ENCODE measurements at regions not wholly inside any gene's neighbourhood (a gene's known extent, or its start where the extent isn't known, plus 50 kb on each side); places are given as distances from the start of the nearest gene placed in this dataset.

GRCh38 chr22:27412866-27413445, 388.6 kb downstream of the MN1 start:
- Histone ChIP-seq H3K4me1 (ENCODE audit: control insufficient read depth, insufficient read depth, low read length) (peaks cover 12% of the 10 kb centered on the region), H3K27me3 (ENCODE audit: control insufficient read depth, insufficient read depth, low read length) (peaks cover 35% of the 10 kb centered on the region), H3K36me3 (ENCODE audit: control insufficient read depth, insufficient read depth, low read length) (no peaks in the 10 kb centered on the region), H3K4me3 (ENCODE audit: low read length) (no peak overlapping the region), H3K27ac (ENCODE audit: low read length) (no peak overlapping the region), H3K9me3 (replicated peaks; ENCODE audit: control insufficient read depth, low read depth, low read length) (no peaks in the 10 kb centered on the region)
- 82% methylated on average over 3 of the region's 7 CpGs for WGBS (ENCODE audit: insufficient coverage)
- DNase-seq: no peak

DNA sequence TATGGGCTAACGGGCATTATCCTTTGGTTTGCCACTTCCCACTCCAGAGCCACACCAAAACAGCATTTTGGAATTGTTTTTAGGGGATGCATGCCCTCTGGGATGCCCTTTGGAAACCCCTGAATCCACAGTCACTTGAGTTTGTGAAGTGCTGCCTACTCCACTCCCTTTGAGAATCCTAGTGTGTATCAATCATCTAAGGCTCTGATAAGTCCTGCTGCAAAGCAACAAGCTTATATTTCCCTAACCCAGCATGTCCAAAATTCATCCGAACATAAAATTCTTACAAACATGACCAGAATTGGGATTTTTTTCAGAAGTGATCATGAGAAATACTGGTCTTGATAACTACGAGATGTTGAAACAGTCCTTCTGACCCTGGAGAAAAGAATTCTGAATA, 387.9 kb downstream of the MN1 start:
- H3K36me3 ChIP-seq (ENCODE audit: control insufficient read depth, insufficient read depth, low read length): no peaks in the 10 kb centered on the region
- H3K4me1 ChIP-seq (ENCODE audit: control insufficient read depth, insufficient read depth, low read length): peaks cover 12% of the 10 kb centered on the region
- peaks cover 36% of the 10 kb centered on the region for H3K27me3 ChIP-seq (ENCODE audit: control insufficient read depth, insufficient read depth, low read length)
- H3K27ac ChIP-seq (ENCODE audit: low read length): no peak overlapping the region
- H3K4me3 ChIP-seq (ENCODE audit: low read length): no peak overlapping the region
- no peaks in the 10 kb centered on the region for H3K9me3 ChIP-seq (replicated peaks; ENCODE audit: control insufficient read depth, low read depth, low read length)
- WGBS (ENCODE audit: insufficient coverage): 14% methylated on average over 1 of the region's 3 CpGs
- no peak for DNase-seq

DNA sequence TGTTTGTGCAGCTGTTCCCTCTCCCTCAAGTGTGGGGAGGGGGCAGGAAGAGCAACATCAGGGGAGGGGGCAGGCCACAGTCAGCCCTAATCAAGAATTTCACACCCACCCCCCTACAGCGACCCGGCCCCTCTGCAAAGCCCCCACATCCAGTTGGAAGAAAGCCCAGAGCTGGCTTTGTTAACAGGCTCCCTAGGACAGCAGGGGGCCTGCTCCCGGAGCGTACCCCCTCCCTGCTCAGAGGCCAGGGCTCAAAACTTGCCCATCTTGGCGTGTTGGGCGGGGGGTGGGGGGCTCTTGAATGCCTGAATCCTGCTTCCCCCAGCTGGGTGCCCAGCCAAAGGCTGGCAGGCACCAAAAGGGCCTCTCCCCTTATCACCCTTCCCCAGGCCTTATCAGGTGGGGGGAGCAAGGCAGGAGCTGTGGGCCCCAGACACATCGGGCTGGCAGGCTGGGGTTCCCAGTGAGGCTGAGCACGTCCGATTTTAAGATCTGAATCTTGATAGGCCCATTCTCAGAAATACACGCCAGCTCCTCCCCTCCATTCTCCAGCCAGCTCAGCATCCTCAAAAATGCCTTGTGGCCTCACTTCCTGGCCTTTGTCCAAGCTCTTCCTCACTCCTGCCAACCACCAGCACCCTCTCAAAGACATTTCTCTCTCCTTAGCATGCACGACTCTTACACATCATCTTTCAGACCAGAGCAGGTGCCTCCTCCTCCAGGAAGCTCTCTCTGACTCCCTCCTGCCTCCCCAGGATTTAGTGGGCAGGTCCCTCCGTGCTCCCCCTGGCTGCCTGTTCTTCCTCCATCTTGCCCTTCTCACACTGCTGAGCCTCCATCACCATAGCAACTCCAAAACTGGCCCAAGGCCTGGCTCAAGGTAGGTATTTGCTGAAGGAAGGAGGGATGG, 384.8 kb downstream of the MN1 start:
- no peak overlapping the region for H3K27ac ChIP-seq (ENCODE audit: low read length)
- no peaks in the 10 kb centered on the region for H3K9me3 ChIP-seq (replicated peaks; ENCODE audit: control insufficient read depth, low read depth, low read length)
- WGBS (ENCODE audit: insufficient coverage): 24% methylated on average over 5 of the region's 12 CpGs
- H3K27me3 ChIP-seq (ENCODE audit: control insufficient read depth, insufficient read depth, low read length): peaks cover 38% of the 10 kb centered on the region
- H3K4me3 ChIP-seq (ENCODE audit: low read length): no peak overlapping the region
- DNase-seq: no peak
- peaks cover 28% of the 10 kb centered on the region for H3K4me1 ChIP-seq (ENCODE audit: control insufficient read depth, insufficient read depth, low read length)
- H3K36me3 ChIP-seq (ENCODE audit: control insufficient read depth, insufficient read depth, low read length): no peaks in the 10 kb centered on the region

GRCh38 chr22:27417421-27417814, 384.1 kb downstream of the MN1 start:
- peaks cover 39% of the 10 kb centered on the region for H3K27me3 ChIP-seq (ENCODE audit: control insufficient read depth, insufficient read depth, low read length)
- no peaks in the 10 kb centered on the region for H3K9me3 ChIP-seq (replicated peaks; ENCODE audit: control insufficient read depth, low read depth, low read length)
- 20% methylated on average over 1 of the region's 5 CpGs for WGBS (ENCODE audit: insufficient coverage)
- no peak overlapping the region for H3K27ac ChIP-seq (ENCODE audit: low read length)
- no peaks in the 10 kb centered on the region for H3K36me3 ChIP-seq (ENCODE audit: control insufficient read depth, insufficient read depth, low read length)
- no peak for DNase-seq
- no peak overlapping the region for H3K4me3 ChIP-seq (ENCODE audit: low read length)
- peaks cover 28% of the 10 kb centered on the region for H3K4me1 ChIP-seq (ENCODE audit: control insufficient read depth, insufficient read depth, low read length)

GRCh38 chr22:27418261-27418660, 383.3 kb downstream of the MN1 start:
- H3K4me3 ChIP-seq (ENCODE audit: low read length): no peak overlapping the region
- peaks cover 28% of the 10 kb centered on the region for H3K4me1 ChIP-seq (ENCODE audit: control insufficient read depth, insufficient read depth, low read length)
- no peaks in the 10 kb centered on the region for H3K9me3 ChIP-seq (replicated peaks; ENCODE audit: control insufficient read depth, low read depth, low read length)
- H3K27me3 ChIP-seq (ENCODE audit: control insufficient read depth, insufficient read depth, low read length): peaks cover 30% of the 10 kb centered on the region
- no CpG with 5 or more reads among the region's 7 CpGs for WGBS (ENCODE audit: insufficient coverage)
- DNase-seq: no peak
- no peak overlapping the region for H3K27ac ChIP-seq (ENCODE audit: low read length)
- H3K36me3 ChIP-seq (ENCODE audit: control insufficient read depth, insufficient read depth, low read length): no peaks in the 10 kb centered on the region

DNA sequence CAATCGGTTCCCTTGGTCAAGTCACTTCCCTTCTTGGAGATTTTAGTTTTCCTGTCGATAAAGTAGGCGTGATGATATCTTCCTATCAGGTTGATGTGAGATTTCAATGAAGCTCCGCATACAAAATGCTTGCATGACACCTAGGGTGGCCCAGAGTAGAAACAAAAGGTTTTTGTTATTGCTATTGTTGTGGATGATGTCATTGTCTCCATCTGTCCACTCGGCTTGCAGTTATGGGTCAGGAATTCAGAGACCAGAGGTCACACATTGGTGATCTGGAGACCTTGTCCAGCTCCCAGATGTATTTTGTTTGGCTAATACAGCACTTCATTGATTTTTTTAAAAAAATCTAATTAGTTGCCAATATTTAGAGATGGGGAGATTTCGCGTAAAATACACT, 382.1 kb downstream of the MN1 start:
- Histone ChIP-seq H3K4me1 (ENCODE audit: control insufficient read depth, insufficient read depth, low read length) (peaks cover 28% of the 10 kb centered on the region), H3K9me3 (replicated peaks; ENCODE audit: control insufficient read depth, low read depth, low read length) (no peaks in the 10 kb centered on the region), H3K27ac (ENCODE audit: low read length) (no peak overlapping the region), H3K36me3 (ENCODE audit: control insufficient read depth, insufficient read depth, low read length) (no peaks in the 10 kb centered on the region), H3K27me3 (ENCODE audit: control insufficient read depth, insufficient read depth, low read length) (peaks cover 26% of the 10 kb centered on the region), H3K4me3 (ENCODE audit: low read length) (no peak overlapping the region)
- WGBS (ENCODE audit: insufficient coverage): 67% methylated on average over 3 of the region's 7 CpGs
- DNase-seq: peak; percentile 53

GRCh38 chr22:27420195-27420816, 381.2 kb downstream of the MN1 start:
- H3K4me1 ChIP-seq (ENCODE audit: control insufficient read depth, insufficient read depth, low read length): peaks cover 28% of the 10 kb centered on the region
- DNase-seq: peak; percentile 81
- H3K9me3 ChIP-seq (replicated peaks; ENCODE audit: control insufficient read depth, low read depth, low read length): no peaks in the 10 kb centered on the region
- H3K27ac ChIP-seq (ENCODE audit: low read length): peak overlapping the region; percentile 80
- 52% methylated on average over 5 of the region's 6 CpGs for WGBS (ENCODE audit: insufficient coverage)
- no peak overlapping the region for H3K4me3 ChIP-seq (ENCODE audit: low read length)
- H3K36me3 ChIP-seq (ENCODE audit: control insufficient read depth, insufficient read depth, low read length): no peaks in the 10 kb centered on the region
- peaks cover 19% of the 10 kb centered on the region for H3K27me3 ChIP-seq (ENCODE audit: control insufficient read depth, insufficient read depth, low read length)

DNA sequence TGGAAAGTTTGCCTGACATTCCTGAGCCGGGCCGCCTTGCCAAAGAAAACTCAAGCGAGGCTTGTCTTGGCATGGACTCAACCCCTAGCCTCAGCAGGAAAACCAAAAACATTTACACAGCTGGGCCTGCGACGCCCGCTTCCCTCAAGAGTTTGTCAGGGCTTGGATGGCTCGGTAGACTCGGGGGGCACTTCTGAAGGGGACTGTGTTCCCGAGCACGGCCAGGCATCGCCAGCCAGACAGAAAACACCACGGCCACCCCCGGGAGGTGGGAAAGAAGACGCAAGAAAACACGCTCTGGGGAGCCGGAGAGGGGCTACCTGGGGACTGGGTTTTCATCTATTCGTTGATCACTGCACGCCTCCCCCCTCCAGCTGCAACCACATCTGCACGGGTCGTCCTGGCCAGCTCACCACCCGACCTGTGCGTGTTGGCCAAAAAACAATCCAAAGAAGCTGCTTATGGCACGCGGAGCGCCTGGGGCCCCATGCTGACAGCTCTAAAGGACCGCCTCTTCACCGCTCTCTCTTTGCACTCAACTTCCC, 380.7 kb downstream of the MN1 start:
- peaks cover 28% of the 10 kb centered on the region for H3K4me1 ChIP-seq (ENCODE audit: control insufficient read depth, insufficient read depth, low read length)
- H3K4me3 ChIP-seq (ENCODE audit: low read length): no peak overlapping the region
- peak overlapping the region; percentile 80 for H3K27ac ChIP-seq (ENCODE audit: low read length)
- 5% methylated on average over 27 of the region's 27 CpGs for WGBS (ENCODE audit: insufficient coverage)
- peaks cover 19% of the 10 kb centered on the region for H3K27me3 ChIP-seq (ENCODE audit: control insufficient read depth, insufficient read depth, low read length)
- H3K9me3 ChIP-seq (replicated peaks; ENCODE audit: control insufficient read depth, low read depth, low read length): no peaks in the 10 kb centered on the region
- peak; percentile 96 for DNase-seq
- H3K36me3 ChIP-seq (ENCODE audit: control insufficient read depth, insufficient read depth, low read length): no peaks in the 10 kb centered on the region

DNA sequence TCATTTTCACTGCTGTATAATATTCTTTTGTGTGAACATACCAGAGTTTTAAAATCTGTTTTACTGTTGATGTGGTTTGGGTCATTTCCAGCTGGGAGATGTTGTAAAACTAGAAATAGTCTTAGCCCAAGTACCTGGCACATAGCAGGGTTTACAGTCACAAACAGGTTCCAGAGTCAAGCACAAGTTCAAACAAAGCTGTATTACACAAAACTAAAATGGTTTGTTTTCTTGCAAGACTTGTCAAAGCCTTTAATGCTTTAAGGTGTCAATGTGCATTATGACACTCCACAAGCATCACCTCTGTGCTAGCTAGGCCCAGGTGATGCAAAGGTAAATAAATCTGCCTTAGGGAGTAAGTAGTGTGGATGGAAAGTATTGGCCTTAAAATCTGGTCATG, 379.1 kb downstream of the MN1 start:
- Histone ChIP-seq H3K4me3 (ENCODE audit: low read length) (no peak overlapping the region), H3K36me3 (ENCODE audit: control insufficient read depth, insufficient read depth, low read length) (no peaks in the 10 kb centered on the region), H3K27me3 (ENCODE audit: control insufficient read depth, insufficient read depth, low read length) (peaks cover 16% of the 10 kb centered on the region), H3K9me3 (replicated peaks; ENCODE audit: control insufficient read depth, low read depth, low read length) (peaks cover under 1% of the 10 kb centered on the region), H3K4me1 (ENCODE audit: control insufficient read depth, insufficient read depth, low read length) (peaks cover 16% of the 10 kb centered on the region), H3K27ac (ENCODE audit: low read length) (no peak overlapping the region)
- no peak for DNase-seq

DNA sequence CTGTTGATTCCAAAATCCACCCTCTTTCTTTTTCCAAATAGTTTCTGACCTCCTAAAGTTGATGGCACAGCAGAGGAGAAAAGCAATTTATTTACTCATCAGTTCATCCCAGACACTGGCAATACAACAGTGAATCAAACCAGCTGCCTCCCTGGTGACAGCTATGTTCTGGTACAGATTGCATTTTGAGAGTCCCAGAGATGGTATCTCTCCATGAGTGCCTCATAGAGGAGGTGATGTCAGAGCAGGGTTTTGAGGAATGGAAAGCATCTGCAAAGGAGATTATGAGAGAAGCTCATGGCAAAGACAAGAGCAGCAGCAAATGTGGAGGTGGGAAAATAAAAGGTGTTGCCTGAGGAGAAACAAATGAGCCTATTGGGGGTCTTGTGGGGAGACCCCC, 377.2 kb downstream of the MN1 start:
- Histone ChIP-seq H3K4me1 (ENCODE audit: control insufficient read depth, insufficient read depth, low read length) (peaks cover 16% of the 10 kb centered on the region), H3K9me3 (replicated peaks; ENCODE audit: control insufficient read depth, low read depth, low read length) (peaks cover 3% of the 10 kb centered on the region), H3K27me3 (ENCODE audit: control insufficient read depth, insufficient read depth, low read length) (peaks cover 13% of the 10 kb centered on the region), H3K36me3 (ENCODE audit: control insufficient read depth, insufficient read depth, low read length) (no peaks in the 10 kb centered on the region), H3K27ac (ENCODE audit: low read length) (no peak overlapping the region), H3K4me3 (ENCODE audit: low read length) (no peak overlapping the region)
- no peak for DNase-seq
